Epidermal melanocyte (primary cell): ENCODE measurements at regions not wholly inside any gene's neighbourhood (a gene's known extent, or its start where the extent isn't known, plus 50 kb on each side); places are given as distances from the start of the nearest gene placed in this dataset.

Experiments
- DNase-seq: peaks from one replicate; pipeline ENCODE4 v3.0.0; 2011; ENCODE audit warnings: low spot score; ENCODE audit not compliant: insufficient read length

GRCh38 chr17:81345228-81346089 is 49.8 kb upstream of the BAHCC1 start:
- DNase-seq: peak; percentile 89
